ENCODE measurements at regions not wholly inside any gene's neighbourhood (a gene's known extent, or its start where the extent isn't known, plus 50 kb on each side); places are given as distances from the start of the nearest gene placed in this dataset.

GRCh38 chr12:124392667-124393413, 97.9 kb downstream of the RFLNA start:
- in situ Hi-C loops (cut with HindIII; ENCODE audit: low sequenced_read_pairs) = no loop called here
- H3K4me3 ChIP-seq (ENCODE audit: low read depth, low read length) = no peak overlapping the region
- no peak for DNase-seq (ENCODE audit: low read depth)
- TF ChIP-seq, protein P1, sequence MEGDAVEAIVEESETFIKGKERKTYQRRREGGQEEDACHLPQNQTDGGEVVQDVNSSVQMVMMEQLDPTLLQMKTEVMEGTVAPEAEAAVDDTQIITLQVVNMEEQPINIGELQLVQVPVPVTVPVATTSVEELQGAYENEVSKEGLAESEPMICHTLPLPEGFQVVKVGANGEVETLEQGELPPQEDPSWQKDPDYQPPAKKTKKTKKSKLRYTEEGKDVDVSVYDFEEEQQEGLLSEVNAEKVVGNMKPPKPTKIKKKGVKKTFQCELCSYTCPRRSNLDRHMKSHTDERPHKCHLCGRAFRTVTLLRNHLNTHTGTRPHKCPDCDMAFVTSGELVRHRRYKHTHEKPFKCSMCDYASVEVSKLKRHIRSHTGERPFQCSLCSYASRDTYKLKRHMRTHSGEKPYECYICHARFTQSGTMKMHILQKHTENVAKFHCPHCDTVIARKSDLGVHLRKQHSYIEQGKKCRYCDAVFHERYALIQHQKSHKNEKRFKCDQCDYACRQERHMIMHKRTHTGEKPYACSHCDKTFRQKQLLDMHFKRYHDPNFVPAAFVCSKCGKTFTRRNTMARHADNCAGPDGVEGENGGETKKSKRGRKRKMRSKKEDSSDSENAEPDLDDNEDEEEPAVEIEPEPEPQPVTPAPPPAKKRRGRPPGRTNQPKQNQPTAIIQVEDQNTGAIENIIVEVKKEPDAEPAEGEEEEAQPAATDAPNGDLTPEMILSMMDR (IDR thresholded peaks at IDR 0.05; ENCODE audit: low read depth, low read length, missing control alignments) = no peak

DNA sequence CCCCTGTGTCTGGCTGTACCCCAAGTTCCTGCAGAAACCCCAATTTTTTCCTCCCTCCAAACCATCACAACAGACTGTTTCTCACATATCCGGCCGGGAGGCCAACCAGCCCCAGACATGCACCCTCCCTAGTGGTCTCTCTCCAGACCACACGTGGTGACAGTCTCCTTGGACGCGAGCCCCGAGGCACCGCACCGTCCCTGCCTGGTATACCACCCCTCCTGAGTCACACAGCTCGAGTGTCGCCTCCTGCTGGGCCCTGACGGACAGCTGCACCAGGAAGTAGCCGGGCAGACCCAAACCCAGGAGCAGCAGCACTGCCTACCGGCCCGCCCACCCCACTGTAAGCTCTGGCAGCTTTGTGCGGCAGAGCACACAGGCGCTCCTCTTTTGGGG, 97.4 kb downstream of the RFLNA start:
- in situ Hi-C loops (cut with HindIII; ENCODE audit: low sequenced_read_pairs) = no loop called here
- DNase-seq (ENCODE audit: low read depth) = no peak
- H3K4me3 ChIP-seq (ENCODE audit: low read depth, low read length) = no peak overlapping the region
- TF ChIP-seq, protein P1 (IDR thresholded peaks at IDR 0.05; ENCODE audit: low read depth, low read length, missing control alignments) = peak; percentile 25

GRCh38 chr12:124391340-124392261, 96.7 kb downstream of the RFLNA start:
- in situ Hi-C loops (cut with HindIII; ENCODE audit: low sequenced_read_pairs) = no loop called here
- TF ChIP-seq, protein P1 (IDR thresholded peaks at IDR 0.05; ENCODE audit: low read depth, low read length, missing control alignments) = no peak
- no peak for DNase-seq (ENCODE audit: low read depth)
- no peak overlapping the region for H3K4me3 ChIP-seq (ENCODE audit: low read depth, low read length)

DNA sequence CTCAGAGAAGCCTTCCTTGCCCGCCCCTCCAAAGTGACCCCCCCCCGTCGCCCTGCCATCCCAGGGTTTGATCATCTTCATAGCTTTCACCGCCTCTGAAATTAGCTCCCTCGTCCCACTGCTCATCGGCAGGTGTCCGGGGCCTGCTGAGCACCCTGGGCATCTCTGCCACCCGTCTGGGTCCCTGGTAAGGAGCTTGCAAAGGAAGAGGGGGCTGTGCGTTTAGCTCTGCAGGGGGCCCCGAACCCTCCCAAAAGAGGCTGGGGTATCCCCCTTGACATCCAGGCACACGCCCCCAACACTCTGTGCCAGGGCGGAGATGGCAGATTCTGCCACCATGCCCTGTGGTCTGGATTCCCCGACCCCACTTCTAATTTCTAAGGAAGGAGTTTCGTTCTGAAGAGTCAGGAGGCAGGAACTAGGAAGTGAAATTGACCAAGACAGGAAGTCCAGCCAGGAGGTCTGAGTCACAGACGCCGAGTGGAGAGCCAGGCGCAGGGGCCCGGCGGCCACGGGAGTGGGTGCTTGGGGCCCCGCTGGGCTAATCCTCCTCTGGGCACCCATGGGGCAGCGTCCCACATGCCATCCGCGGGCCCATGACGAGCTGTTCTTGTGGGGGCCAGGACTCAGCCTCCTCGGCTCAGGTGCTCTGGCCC, 95.7 kb downstream of the RFLNA start:
- no peak for DNase-seq (ENCODE audit: low read depth)
- no peak overlapping the region for H3K4me3 ChIP-seq (ENCODE audit: low read depth, low read length)
- TF ChIP-seq, protein P1 (IDR thresholded peaks at IDR 0.05; ENCODE audit: low read depth, low read length, missing control alignments) = no peak
- in situ Hi-C loops (cut with HindIII; ENCODE audit: low sequenced_read_pairs) = no loop called here

DNA sequence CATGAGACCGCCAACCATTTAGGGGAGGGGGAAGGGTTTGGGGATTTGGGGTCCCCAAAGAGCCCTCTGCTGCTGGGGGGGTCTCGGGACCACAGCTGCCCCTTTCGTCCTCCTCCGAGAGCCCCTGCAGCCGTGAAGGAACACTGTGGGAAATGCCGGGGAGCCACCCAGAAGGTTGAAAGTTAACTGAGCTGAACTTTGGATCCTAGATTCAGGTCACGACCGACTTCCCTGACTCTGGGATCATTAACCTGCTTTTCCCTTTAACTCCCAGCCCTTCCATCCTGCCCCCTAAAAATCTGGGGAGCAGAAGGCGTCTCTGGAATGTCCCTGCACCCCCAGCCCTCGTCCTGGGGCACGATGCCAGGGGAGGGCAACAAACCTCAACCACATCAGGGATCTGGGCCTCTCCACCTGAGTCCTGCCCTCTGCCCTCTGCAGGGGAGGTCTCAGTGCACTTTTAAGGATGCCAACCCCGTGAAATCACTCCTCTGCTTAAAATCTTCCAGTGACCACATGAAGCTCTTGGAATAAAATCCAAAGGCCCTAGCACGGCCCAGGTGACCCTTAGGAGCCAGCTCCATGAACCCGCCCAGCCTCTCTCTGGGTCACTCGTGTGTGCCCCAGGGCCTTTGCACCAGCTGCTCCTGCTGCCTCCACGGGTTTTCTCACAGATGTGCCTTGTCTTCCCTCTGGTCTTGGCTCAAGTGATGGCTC, 95.0 kb downstream of the RFLNA start:
- TF ChIP-seq, protein P1 (IDR thresholded peaks at IDR 0.05; ENCODE audit: low read depth, low read length, missing control alignments) = no peak
- in situ Hi-C loops (cut with HindIII; ENCODE audit: low sequenced_read_pairs) = no loop called here
- peak overlapping the region; percentile 73 for H3K4me3 ChIP-seq (ENCODE audit: low read depth, low read length)
- DNase-seq (ENCODE audit: low read depth) = no peak
